Left ventricle myocardium inferior (tissue), 1 donor: ENCODE measurements at regions not wholly inside any gene's neighbourhood (a gene's known extent, or its start where the extent isn't known, plus 50 kb on each side); places are given as distances from the start of the nearest gene placed in this dataset.
A peak's percentile ranks its signal among the peaks of the same experiment; 100 is the strongest.

ENCODE experiments used
- DNase-seq: peaks from one replicate; pipeline ENCODE4 v3.0.0-alpha.2; 2020
- H3K27ac ChIP-seq: fragments of 200-600 bp; replicated peaks from 2 replicates; pipeline ENCODE4 v1.8.0; 2021
- H3K27me3 ChIP-seq: fragments of 200-600 bp; 2 replicates; pipeline ENCODE4 v1.8.0; 2021; ENCODE audit warnings: low read depth
- H3K36me3 ChIP-seq: fragments of 200-600 bp; 2 replicates; pipeline ENCODE4 v1.8.0; 2021
- H3K4me1 ChIP-seq: fragments of 200-600 bp; 2 replicates; pipeline ENCODE4 v1.8.0; 2021
- H3K4me3 ChIP-seq: fragments of 200-600 bp; 2 replicates; pipeline ENCODE4 v1.8.0; 2021; ENCODE audit warnings: mild to moderate bottlenecking, moderate library complexity
- H3K9me3 ChIP-seq: fragments of 200-600 bp; replicated peaks from 2 replicates; pipeline ENCODE4 v1.8.0; 2021
- intact Hi-C: fragments of 100-400 bp; cut with micrococcal nuclease; formaldehyde crosslinking; loops from one replicate; pipeline ENCODE4 v1.11.0; 2022
- TF ChIP-seq, protein P1 (sequence below): fragments of 200-600 bp; IDR thresholded peaks from 2 replicates; pipeline ENCODE4 v1.8.0; 2021; ENCODE audit warnings: antibody characterized with exemption, mild to moderate bottlenecking, borderline replicate concordance
- donor health status: DM: no; HTN: yes; CAD: no; lungs with severe emphysema.

DNA sequence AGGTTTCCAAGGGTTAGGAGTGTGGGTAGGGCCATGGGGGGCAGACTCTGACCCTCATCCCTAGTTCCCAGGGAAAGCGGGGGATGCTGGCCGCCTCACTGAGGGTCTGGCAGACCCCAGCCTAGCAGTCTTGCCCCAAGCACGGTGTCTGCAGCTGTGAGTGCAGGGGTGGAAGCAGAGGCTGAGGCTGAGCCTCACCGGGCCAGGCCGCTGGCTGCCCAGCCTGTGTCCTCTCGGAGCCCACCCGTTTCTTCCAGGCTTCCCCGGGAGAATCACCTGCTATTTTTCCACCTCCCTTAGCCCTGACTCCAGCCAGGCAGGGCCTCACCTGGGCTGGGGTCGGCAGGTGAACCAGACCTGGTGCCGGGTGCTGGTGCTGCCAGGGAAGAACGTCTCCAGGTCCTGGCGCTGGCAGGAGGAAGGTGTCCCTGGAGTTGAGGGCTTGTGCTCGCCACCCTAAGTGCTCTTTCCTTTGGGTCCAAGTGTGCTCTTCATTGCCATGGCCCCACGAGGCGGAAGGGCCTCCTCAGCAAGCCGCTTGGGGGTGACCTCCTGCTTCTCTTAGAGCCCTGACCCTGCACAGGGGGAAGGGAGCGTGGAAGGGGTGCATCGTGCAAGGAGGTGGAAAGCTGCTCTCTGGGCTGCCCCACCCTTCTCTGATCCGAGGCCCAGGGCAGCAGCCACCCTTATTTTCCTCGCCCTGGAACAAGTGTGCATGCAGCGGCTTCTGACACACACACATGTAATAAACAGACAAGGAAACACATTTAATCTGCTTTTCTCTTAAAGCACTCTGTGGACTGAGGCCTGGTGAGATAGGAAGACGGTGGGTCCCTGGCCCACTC lies 112.7 kb downstream of the FAM53A start:
- Histone ChIP-seq H3K36me3 (no peaks in the 10 kb centered on the region), H3K4me1 (no peaks in the 10 kb centered on the region), H3K9me3 (no peaks in the 10 kb centered on the region), H3K4me3 (no peak overlapping the region), H3K27me3 (peaks cover 35% of the 10 kb centered on the region), H3K27ac (no peak overlapping the region)
- TF ChIP-seq, protein P1, sequence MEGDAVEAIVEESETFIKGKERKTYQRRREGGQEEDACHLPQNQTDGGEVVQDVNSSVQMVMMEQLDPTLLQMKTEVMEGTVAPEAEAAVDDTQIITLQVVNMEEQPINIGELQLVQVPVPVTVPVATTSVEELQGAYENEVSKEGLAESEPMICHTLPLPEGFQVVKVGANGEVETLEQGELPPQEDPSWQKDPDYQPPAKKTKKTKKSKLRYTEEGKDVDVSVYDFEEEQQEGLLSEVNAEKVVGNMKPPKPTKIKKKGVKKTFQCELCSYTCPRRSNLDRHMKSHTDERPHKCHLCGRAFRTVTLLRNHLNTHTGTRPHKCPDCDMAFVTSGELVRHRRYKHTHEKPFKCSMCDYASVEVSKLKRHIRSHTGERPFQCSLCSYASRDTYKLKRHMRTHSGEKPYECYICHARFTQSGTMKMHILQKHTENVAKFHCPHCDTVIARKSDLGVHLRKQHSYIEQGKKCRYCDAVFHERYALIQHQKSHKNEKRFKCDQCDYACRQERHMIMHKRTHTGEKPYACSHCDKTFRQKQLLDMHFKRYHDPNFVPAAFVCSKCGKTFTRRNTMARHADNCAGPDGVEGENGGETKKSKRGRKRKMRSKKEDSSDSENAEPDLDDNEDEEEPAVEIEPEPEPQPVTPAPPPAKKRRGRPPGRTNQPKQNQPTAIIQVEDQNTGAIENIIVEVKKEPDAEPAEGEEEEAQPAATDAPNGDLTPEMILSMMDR, result no peak
- intact Hi-C loops, result no loop called here
- DNase-seq, result no peak

DNA sequence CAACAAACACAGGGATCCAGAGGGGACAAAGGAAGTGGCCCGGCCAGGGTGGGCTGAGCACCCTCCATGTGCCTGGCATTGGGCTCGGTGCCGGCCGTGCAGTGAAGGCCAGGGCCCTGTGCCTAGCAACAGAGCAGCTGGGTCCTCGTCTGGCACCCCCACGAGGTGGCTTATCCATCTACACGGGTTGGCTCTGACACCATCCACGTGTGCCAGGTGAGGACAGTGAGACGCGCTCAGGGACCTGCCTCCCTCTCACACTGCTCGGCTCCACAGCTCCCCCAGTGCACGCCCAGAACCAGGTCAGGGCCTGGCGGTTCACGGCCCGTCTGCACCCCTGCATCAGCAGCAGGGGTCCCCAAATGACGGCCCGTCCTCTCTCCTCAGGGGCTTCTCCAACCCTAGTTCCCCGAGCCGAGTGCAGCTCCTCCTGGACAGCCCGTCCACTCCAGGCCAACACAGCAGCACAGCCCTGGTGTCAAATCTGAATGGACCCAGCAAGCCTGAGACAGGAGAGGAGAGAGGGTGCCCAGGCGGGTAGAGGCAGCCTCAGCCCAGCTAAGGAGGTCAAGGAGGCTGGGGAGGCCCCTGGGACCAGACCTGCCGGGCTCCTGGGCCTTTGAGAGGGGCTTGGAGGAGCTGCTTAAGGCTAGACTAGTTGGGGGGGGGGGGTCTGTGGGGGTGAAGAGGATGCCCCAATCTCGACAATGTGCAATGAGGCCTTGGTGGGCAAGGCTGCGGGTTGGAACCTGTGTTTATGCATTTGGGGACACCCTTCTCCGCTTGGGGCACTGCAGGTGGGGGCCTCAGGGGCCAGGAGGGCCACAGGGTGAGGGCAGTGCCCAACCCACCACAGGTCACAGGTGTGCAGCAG lies 113.6 kb downstream of the FAM53A start:
- no peak overlapping the region for H3K27ac ChIP-seq
- TF ChIP-seq, protein P1, result no peak
- intact Hi-C loops, result no loop called here
- H3K4me1 ChIP-seq, result no peaks in the 10 kb centered on the region
- no peaks in the 10 kb centered on the region for H3K36me3 ChIP-seq
- H3K4me3 ChIP-seq, result no peak overlapping the region
- DNase-seq, result no peak
- peaks cover 42% of the 10 kb centered on the region for H3K27me3 ChIP-seq
- no peaks in the 10 kb centered on the region for H3K9me3 ChIP-seq

DNA sequence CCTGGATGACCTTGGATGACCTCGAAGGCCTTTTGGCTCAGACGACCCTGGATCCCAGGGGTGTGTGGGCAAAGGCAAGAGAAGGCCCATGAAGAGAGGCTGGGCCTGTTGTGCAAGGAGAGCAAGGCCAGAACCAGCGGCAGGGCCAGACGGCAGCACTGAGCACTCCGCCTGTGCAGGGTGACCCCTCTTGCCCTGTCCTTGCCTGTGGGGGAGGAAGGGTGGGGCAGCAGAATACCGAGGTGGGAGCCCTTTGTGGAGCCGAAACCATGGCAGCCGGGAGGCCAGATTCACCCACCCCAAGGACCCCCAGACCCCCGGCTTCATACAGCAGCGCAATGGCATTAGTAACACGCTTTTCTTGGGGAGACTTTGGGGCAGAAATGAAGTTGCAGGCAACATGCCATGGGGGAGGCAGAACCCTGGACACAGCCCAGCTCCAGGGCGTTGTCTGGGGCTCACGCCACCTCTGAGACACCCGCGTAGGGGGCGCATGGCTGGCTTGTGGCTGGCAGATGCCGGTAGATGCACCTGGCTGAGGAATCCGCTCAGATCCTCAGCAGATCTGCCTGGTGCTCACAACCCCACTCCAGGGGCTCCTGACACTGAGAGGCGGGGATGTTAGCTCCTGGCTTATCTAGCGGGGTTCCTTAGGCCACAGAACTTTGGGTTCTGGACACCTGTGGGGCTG lies 114.5 kb downstream of the FAM53A start:
- Histone ChIP-seq H3K4me3 (peak overlapping the region; percentile 34), H3K27me3 (peaks cover 42% of the 10 kb centered on the region), H3K4me1 (no peaks in the 10 kb centered on the region), H3K27ac (no peak overlapping the region), H3K9me3 (no peaks in the 10 kb centered on the region), H3K36me3 (no peaks in the 10 kb centered on the region)
- TF ChIP-seq, protein P1, result no peak
- intact Hi-C loops, result no loop called here
- no peak for DNase-seq

DNA sequence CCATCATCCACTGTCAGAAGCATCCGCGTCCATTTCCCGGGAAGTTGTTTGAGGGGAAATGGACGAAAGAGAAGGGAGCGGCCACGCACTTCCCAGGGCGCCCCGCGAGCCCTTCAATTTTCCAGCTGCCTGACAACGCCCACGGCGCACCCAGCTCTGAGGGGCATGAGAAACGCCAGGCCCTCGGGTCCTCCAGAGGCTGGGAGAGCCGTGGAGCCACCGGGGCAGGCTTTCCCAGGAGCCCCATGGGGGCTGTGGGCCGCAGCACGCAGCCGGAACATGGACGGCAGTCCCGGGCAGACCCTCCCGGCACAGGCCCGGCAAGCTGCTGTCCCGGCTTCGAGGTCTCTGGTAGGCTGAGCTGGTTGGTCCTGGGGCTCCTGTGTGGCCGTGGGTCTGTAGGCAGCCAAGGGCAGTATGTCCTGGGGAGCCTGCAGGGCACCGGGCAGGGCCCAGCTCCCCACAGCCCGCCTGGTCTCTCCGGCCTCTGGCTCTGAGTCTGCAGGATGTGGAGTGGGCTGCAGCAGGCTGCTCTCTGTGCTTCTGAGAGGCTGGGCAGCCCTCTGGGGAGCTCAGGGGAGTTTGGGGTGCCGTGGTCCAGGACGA lies 115.2 kb downstream of the FAM53A start:
- Histone ChIP-seq H3K4me1 (no peaks in the 10 kb centered on the region), H3K36me3 (no peaks in the 10 kb centered on the region), H3K4me3 (peak overlapping the region; percentile 34), H3K27ac (no peak overlapping the region), H3K27me3 (peaks cover 46% of the 10 kb centered on the region), H3K9me3 (no peaks in the 10 kb centered on the region)
- TF ChIP-seq, protein P1, result no peak
- intact Hi-C loops, result no loop called here
- no peak for DNase-seq
